HL-60 (cell line): ENCODE measurements at regions not wholly inside any gene's neighbourhood (a gene's known extent, or its start where the extent isn't known, plus 50 kb on each side); places are given as distances from the start of the nearest gene placed in this dataset.

Experiments used
- CTCF ChIP-seq: IDR thresholded peaks from one replicate; pipeline ENCODE4 v1.5.1; 2011; ENCODE audit warnings: low read length, control low read depth, inconsistent platforms; ENCODE audit not compliant: insufficient read depth
- POLR2AphosphoS5 ChIP-seq: IDR thresholded peaks from 2 replicates; pipeline ENCODE4 v1.6.1; 2012; ENCODE audit warnings: low read depth

GRCh38 chr11:98531576-98531975 is 489.2 kb upstream of the CNTN5 start:
- TF ChIP-seq POLR2AphosphoS5, result no peak
- no peak for TF ChIP-seq CTCF
